ENCODE measurements at regions not wholly inside any gene's neighbourhood (a gene's known extent, or its start where the extent isn't known, plus 50 kb on each side); places are given as distances from the start of the nearest gene placed in this dataset.
A peak's percentile ranks its signal among the peaks of the same experiment; 100 is the strongest.

DNA sequence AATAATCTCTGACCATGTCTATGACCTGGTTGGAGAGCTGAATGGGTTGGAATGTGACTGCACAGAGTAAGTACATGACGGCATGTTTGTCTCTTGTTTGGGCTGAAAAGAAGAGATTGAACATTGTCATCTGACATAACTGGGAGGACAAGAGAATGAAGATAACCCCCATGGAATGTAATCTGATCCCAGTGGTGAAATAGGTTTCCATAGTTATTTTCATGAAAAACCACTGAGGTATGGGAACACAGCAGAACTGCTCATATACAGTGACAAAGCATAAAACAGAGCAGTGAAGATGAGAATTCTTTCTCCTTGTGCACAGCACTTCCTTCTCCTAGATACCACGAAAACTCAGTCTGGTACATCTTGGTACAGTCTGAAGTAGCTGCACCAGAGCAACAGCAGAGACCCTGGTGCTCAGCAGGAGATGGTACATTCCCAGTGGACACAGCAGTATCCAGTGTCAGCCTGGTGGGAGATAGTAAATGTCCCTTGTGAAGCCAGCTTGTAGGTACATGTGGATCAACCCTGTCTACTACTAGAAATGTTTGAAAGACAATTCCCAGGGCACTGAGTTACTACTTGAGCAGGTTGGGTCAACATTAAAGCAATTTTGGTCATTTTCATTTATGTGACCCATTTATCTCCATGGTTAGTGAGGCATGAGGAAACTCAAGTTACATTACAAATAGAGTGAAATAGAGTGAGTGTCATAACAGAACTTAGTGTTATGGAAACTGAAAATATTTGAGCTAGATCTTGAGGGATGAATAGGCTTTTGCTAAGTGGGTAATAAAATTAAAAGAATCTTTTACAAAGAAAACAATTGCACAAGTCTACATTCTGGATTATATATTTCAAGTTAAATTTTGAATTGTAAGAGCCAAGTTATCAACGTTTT lies 178.3 kb downstream of the SUCNR1 start:
- Mint-ChIP-seq H3K36me3 (no peaks in the 10 kb centered on the region), H3K27ac (no peak overlapping the region), H3K27me3 (no peaks in the 10 kb centered on the region), H3K4me1 (no peaks in the 10 kb centered on the region), H3K4me3 (no peak overlapping the region), H3K9me3 (no peaks in the 10 kb centered on the region)
- ATAC-seq (ENCODE audit: low read depth in 2 of 2), result no peak
- DNase-seq, result no peak

DNA sequence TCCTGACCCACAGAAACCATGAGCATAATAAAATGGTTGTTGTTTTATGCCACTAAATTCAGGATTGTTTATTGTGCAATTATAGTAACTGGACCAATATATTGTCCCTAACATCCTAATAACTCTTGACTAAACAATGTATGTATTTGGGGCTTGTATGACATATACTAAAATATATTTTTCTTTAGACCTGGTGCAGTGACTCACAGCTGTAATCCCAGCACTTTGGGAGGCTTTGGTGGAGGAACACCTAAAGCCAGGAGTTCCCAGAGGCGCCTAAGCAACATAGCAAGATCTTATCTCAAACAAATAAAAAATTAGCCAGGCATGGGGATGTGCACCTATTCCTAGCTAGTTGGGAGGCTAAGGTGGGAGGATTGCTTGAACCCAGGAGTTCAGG lies 180.4 kb downstream of the SUCNR1 start:
- ATAC-seq (ENCODE audit: low read depth in 2 of 2) (no peak), DNase-seq (no peak)
- H3K4me3 Mint-ChIP-seq, result no peak overlapping the region
- peaks cover 0 to 7% (median 0%) of the 10 kb centered on the region in 7 donors for H3K9me3 Mint-ChIP-seq
- no peaks in the 10 kb centered on the region for H3K27me3 Mint-ChIP-seq
- no peaks in the 10 kb centered on the region for H3K36me3 Mint-ChIP-seq
- no peaks in the 10 kb centered on the region for H3K4me1 Mint-ChIP-seq
- no peak overlapping the region for H3K27ac Mint-ChIP-seq

DNA sequence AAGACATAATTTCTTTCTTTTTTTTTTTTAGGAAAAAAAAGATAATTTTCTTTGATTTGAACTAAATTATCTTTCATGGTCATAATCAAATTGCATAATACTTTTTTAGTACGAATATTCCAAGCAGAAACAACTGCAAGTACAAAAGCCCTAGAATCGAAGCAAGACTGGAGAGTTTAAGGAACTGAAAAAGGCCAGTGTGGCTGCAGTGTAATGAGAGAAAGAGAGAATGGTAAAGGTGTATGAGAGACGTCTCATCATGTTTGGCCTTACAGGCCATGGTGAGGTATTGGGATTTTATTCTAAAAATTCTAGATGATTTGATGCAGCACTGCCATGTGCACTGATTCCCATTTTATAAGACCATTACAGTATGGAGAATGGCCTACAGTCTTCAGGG lies 180.9 kb downstream of the SUCNR1 start:
- H3K27me3 Mint-ChIP-seq, result no peaks in the 10 kb centered on the region
- peaks cover 0 to 9% (median 0%) of the 10 kb centered on the region in 7 donors for H3K9me3 Mint-ChIP-seq
- H3K27ac Mint-ChIP-seq, result no peak overlapping the region

DNA sequence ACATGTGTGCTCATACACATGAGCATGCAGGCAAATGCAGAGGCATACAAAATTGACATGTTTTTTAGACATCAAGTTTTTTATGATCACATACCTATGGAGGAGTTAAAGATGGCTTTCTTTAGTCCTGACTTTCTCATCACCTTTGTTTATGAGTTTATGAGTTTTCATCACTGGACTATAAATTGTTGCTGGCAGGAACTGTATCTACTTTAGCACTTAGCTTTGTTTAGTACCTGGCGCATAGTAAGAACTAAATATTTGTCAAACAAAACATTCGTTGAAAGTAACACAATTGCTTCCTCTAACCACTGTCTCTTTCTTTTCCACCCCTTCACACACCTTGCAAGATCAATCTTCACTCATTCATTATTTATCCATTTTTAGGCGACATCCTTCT lies 182.6 kb downstream of the SUCNR1 start:
- DNase-seq (no peak), ATAC-seq (ENCODE audit: low read depth in 2 of 2) (no peak)
- Mint-ChIP-seq H3K4me1 (no peaks in the 10 kb centered on the region), H3K36me3 (no peaks in the 10 kb centered on the region), H3K27me3 (no peaks in the 10 kb centered on the region), H3K27ac (no peak overlapping the region), H3K9me3 (peaks cover 0 to 9% (median 0%) of the 10 kb centered on the region in 7 donors), H3K4me3 (no peak overlapping the region)

More for the DNA sequence above, 180.9 kb downstream of the SUCNR1 start:
- Mint-ChIP-seq H3K36me3 (no peaks in the 10 kb centered on the region), H3K4me3 (no peak overlapping the region), H3K4me1 (no peaks in the 10 kb centered on the region)
- ATAC-seq (ENCODE audit: low read depth in 2 of 2), result no peak
- DNase-seq, result no peak

DNA sequence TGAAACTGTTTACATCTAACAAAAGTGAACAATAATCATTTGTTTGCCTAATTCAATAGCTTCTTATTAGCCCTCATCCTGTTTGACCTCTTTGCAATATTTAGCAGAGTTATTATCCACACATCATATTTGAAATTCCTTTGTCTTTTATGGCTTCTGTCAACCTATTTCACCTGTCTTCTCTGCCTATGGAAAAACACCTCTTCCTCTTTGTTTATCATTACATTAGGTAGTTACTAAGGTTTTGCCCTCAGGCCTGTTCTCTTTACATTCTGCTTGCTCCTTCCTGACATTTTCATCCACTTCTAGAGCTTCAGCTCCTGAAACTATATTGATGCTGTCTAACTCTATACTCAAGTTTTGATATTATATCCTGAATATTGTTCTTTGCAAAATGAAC lies 183.0 kb downstream of the SUCNR1 start:
- no peaks in the 10 kb centered on the region for H3K4me1 Mint-ChIP-seq
- no peak overlapping the region for H3K4me3 Mint-ChIP-seq
- H3K27ac Mint-ChIP-seq, result no peak overlapping the region
- H3K27me3 Mint-ChIP-seq, result no peaks in the 10 kb centered on the region
- no peak for ATAC-seq (ENCODE audit: low read depth in 2 of 2)
- H3K36me3 Mint-ChIP-seq, result no peaks in the 10 kb centered on the region
- DNase-seq, result no peak
- H3K9me3 Mint-ChIP-seq, result peaks cover 0 to 9% (median 0%) of the 10 kb centered on the region in 7 donors

DNA sequence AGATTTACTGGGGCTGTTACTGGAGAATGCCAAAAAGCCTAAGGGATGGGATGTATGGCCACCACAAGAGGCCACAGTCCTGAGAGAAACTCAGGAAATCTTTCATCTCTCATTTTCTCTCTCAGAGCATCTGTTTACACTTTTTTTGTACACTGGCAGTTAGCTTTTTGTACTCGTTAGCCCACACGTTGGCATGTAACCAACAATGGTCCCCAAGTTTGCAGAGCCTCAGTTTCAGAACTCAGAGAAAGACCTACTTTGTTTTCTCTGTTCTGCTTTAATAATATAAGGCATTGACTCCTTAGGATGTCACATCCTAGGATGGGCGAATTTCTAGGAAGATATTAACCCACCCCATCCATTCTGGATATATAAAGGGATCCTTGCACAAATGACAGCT lies 183.5 kb downstream of the SUCNR1 start:
- no peak overlapping the region for H3K27ac Mint-ChIP-seq
- no peaks in the 10 kb centered on the region for H3K27me3 Mint-ChIP-seq
- ATAC-seq (ENCODE audit: low read depth in 2 of 2) (no peak), DNase-seq (no peak)
- H3K4me3 Mint-ChIP-seq, result no peak overlapping the region
- no peaks in the 10 kb centered on the region for H3K36me3 Mint-ChIP-seq
- H3K9me3 Mint-ChIP-seq, result peaks cover 0 to 9% (median 0%) of the 10 kb centered on the region in 7 donors
- H3K4me1 Mint-ChIP-seq, result no peaks in the 10 kb centered on the region

DNA sequence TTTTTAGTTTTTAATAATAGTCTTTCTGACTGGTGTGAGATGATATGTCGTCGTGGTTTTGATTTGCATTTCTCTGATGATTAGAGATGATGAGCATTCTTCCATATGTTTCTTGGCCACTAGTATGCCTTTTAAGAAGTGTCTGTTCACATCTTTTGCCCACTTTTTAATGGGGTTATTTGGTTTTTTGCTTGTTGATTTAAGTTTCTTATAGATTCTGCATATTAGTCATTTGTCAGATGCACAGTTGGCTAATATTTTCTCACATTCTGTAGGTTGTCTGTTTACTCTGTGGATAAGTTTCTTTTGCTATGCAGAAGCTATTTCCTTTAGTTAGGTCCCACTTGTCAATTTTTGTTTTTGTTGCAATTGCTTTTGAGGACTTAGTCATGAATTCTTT lies 185.4 kb downstream of the SUCNR1 start:
- no peaks in the 10 kb centered on the region for H3K4me1 Mint-ChIP-seq
- H3K9me3 Mint-ChIP-seq, result peaks cover 0 to 9% (median 0%) of the 10 kb centered on the region in 7 donors
- DNase-seq (no peak), ATAC-seq (ENCODE audit: low read depth in 2 of 2) (no peak)
- no peak overlapping the region for H3K27ac Mint-ChIP-seq
- H3K27me3 Mint-ChIP-seq, result no peaks in the 10 kb centered on the region
- no peaks in the 10 kb centered on the region for H3K36me3 Mint-ChIP-seq
- no peak overlapping the region for H3K4me3 Mint-ChIP-seq

DNA sequence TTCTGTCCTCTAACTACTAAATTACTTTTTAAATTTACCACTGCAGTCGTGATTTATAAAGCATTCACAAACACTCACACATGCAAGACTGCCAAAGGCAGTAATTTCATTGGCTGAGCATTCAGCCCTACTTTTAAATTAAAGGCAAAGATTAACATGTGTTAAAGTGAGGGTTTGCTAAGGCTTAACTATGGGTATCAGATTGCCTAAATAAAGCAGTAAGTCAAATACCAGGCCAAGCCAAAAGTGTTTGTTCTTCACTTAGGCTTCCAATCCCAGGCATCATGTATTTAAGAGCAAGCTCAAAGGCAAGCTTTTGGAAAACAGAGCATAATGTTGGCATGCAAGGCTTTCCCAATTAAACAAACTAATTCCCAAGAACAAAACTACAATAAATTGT lies 187.3 kb downstream of the SUCNR1 start:
- H3K4me3 Mint-ChIP-seq, result no peak overlapping the region
- DNase-seq, result no peak
- H3K27ac Mint-ChIP-seq, result no peak overlapping the region
- no peak for ATAC-seq (ENCODE audit: low read depth in 2 of 2)
- no peaks in the 10 kb centered on the region for H3K27me3 Mint-ChIP-seq
- H3K36me3 Mint-ChIP-seq, result no peaks in the 10 kb centered on the region
- H3K9me3 Mint-ChIP-seq, result peaks cover 0 to 9% (median 0%) of the 10 kb centered on the region in 7 donors
- no peaks in the 10 kb centered on the region for H3K4me1 Mint-ChIP-seq

DNA sequence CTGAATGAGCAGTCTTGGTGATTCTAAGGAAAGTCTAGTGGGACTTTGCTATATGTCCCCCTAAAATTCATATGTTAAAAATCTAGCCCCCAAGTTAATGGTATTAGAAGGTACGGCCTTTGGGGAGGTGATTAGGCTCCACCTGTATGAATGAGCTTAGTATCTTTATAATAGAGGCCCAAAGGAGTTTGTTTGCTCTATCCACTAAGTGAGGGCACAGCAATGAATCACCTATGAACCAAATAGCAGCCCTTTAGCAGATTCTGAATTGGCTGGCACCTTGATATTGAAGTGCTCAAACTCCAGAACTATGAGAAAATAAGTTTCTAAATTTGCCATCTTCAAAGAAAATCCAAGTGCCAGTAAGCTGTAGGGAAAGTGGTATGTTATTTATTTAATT lies 187.9 kb downstream of the SUCNR1 start:
- H3K36me3 Mint-ChIP-seq, result no peaks in the 10 kb centered on the region
- DNase-seq, result no peak
- ATAC-seq (ENCODE audit: low read depth in 2 of 2), result no peak
- no peak overlapping the region for H3K27ac Mint-ChIP-seq
- no peaks in the 10 kb centered on the region for H3K4me1 Mint-ChIP-seq
- peaks cover 0 to 9% (median 0%) of the 10 kb centered on the region in 7 donors for H3K9me3 Mint-ChIP-seq
- no peak overlapping the region for H3K4me3 Mint-ChIP-seq
- no peaks in the 10 kb centered on the region for H3K27me3 Mint-ChIP-seq

DNA sequence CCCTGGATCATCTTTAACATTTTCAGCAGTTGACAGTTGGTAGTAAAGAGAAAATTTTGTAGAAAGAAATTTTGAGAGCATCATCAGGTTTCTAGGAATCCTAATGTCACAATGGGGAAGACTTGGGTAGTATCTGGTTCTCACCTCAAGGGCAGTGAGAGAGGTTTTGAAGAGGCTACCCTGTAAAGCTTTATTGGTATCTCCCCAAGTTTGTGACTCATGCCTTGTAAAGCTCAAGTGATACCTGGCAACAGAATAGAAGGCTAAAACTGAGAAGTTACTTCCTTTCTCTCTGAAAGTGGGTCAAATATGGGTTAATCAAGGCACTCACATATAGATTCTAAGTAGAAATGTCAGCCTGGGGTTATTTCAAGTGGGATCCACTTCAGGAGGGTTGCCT lies 196.4 kb downstream of the SUCNR1 start:
- DNase-seq (no peak), ATAC-seq (ENCODE audit: low read depth in 2 of 2) (no peak)
- H3K36me3 Mint-ChIP-seq, result no peaks in the 10 kb centered on the region
- no peaks in the 10 kb centered on the region for H3K27me3 Mint-ChIP-seq
- no peak overlapping the region for H3K27ac Mint-ChIP-seq
- peaks cover 0 to 3% (median 0%) of the 10 kb centered on the region in 3 donors for H3K4me1 Mint-ChIP-seq
- no peaks in the 10 kb centered on the region for H3K9me3 Mint-ChIP-seq
- H3K4me3 Mint-ChIP-seq, result no peak overlapping the region

DNA sequence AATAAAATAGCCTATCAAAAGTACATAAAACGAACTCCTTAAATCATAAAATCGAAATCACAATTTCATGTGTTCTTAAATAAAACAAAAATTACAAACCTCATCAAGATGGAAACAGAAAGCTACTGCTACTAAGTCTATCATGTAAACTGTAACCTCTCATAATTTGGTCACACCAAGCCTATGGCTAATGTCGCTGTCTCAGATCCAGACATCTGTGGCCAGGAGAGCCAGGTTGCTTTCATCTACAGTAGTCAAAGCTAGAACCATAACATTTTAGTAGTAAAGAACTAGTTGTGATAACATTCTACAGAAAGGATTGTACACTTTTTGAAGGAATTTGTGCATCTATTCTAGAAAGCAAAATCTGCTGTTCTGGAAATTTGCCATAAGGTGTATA lies 197.4 kb upstream of the MBNL1 start:
- Mint-ChIP-seq H3K4me1 (peaks cover 0 to 3% (median 0%) of the 10 kb centered on the region in 3 donors), H3K27ac (no peak overlapping the region), H3K9me3 (no peaks in the 10 kb centered on the region), H3K27me3 (no peaks in the 10 kb centered on the region), H3K36me3 (no peaks in the 10 kb centered on the region), H3K4me3 (no peak overlapping the region)
- DNase-seq (no peak), ATAC-seq (ENCODE audit: low read depth in 2 of 2) (no peak)

DNA sequence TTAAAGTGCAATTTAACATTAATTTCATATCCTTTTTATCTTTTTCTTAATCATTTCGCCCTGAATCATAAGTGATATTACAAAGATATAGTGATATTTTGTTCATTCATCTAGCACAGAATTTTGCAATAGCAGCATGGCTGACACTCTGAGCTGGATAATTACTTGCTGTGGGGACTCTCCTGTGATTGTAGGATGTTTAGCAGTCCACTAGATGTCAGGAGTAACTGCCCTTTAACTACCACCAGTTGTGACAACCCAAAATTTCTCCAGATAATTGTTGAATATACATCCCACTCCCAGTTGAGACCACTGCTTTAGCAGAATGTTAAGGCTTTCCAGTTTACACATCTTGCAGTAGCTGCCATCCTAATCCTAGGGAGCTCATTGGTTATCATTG lies 196.8 kb upstream of the MBNL1 start:
- H3K27ac Mint-ChIP-seq, result no peak overlapping the region
- H3K36me3 Mint-ChIP-seq, result no peaks in the 10 kb centered on the region
- DNase-seq (peak; percentile 6), ATAC-seq (ENCODE audit: low read depth in 2 of 2) (peak in 1 of 2 donors; percentile 52)
- H3K4me3 Mint-ChIP-seq, result no peak overlapping the region
- H3K9me3 Mint-ChIP-seq, result no peaks in the 10 kb centered on the region
- H3K4me1 Mint-ChIP-seq, result peaks cover 0 to 3% (median 0%) of the 10 kb centered on the region in 3 donors
- H3K27me3 Mint-ChIP-seq, result no peaks in the 10 kb centered on the region

DNA sequence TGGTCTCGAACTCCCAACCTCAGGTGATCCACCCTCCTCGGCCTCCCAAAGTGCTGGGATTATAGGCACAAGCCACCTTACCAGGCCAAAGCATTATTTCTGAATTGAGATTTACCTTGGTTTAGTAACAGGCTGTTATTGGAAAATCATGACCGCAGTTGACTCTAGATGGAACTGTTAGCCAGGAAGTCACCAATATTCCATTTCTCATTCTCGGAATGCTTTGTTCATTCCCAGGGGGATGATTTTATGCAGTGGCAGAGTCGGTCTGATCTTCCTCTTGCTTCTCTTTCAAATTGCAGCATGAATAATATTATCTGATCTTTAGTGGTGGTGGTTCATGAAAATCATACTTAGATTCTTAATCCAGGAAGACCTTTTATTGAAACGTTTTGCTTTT lies 195.5 kb upstream of the MBNL1 start:
- Mint-ChIP-seq H3K9me3 (no peaks in the 10 kb centered on the region), H3K4me3 (no peak overlapping the region), H3K4me1 (peaks cover 0 to 3% (median 0%) of the 10 kb centered on the region in 3 donors), H3K36me3 (no peaks in the 10 kb centered on the region), H3K27ac (no peak overlapping the region), H3K27me3 (no peaks in the 10 kb centered on the region)
- DNase-seq (no peak), ATAC-seq (ENCODE audit: low read depth in 2 of 2) (no peak)

DNA sequence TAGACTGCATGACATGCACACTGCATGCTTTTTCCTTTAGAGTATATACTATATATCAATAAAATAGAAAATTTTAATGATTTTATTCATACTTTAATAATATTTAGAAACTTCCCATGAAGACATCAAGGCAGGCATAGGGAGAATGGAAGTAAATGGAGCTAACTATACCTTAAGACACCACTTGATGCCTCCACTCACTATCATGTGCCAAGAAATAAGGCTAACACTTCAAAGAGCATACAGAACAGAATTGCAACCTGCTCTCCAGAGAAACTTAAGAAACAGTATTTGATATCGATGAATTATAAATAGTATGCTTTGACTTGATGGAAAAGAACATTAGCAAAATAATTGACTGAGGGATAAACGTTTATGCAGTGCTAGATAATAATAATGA lies 192.6 kb upstream of the MBNL1 start:
- DNase-seq (no peak), ATAC-seq (ENCODE audit: low read depth in 2 of 2) (no peak)
- H3K4me1 Mint-ChIP-seq, result peaks cover 0 to 3% (median 0%) of the 10 kb centered on the region in 3 donors
- no peak overlapping the region for H3K27ac Mint-ChIP-seq
- H3K9me3 Mint-ChIP-seq, result peaks cover 0 to 15% (median 8%) of the 10 kb centered on the region in 7 donors
- peaks cover 0 to 9% of the 10 kb centered on the region in 2 donors for H3K36me3 Mint-ChIP-seq
- no peak overlapping the region for H3K4me3 Mint-ChIP-seq
- no peaks in the 10 kb centered on the region for H3K27me3 Mint-ChIP-seq

Measured in naive B cell (primary cell).